GM12873 (cell line): ENCODE measurements at regions not wholly inside any gene's neighbourhood (a gene's known extent, or its start where the extent isn't known, plus 50 kb on each side); places are given as distances from the start of the nearest gene placed in this dataset.

Experiments used
- TF ChIP-seq, protein P1 (sequence below): IDR thresholded peaks from 2 replicates; pipeline ENCODE4 v1.5.1; 2012; ENCODE audit warnings: low read depth, mild to moderate bottlenecking, moderate library complexity, low read length, control low read depth; ENCODE audit not compliant: insufficient read depth; ENCODE audit errors: missing control alignments

DNA sequence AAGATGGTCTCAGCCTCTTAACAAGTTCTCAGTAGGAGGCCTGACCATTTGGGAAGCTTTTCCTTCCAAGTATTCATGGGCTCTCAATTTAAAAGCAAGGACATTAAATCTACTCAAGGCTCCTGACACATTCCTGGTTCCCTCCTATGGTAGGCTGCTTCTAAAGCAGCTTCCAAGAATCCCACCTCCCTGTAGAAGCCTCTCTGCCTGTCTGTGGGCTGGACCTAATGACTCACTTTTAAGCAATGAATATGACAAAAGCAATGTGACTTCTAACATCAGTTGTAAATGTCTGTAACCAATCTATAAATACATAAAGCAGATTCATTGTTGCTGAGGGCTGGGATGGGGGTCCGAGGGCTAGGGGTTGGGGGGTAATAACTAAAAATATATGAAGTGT is 99.5 kb upstream of the FAM9B start:
- TF ChIP-seq, protein P1, sequence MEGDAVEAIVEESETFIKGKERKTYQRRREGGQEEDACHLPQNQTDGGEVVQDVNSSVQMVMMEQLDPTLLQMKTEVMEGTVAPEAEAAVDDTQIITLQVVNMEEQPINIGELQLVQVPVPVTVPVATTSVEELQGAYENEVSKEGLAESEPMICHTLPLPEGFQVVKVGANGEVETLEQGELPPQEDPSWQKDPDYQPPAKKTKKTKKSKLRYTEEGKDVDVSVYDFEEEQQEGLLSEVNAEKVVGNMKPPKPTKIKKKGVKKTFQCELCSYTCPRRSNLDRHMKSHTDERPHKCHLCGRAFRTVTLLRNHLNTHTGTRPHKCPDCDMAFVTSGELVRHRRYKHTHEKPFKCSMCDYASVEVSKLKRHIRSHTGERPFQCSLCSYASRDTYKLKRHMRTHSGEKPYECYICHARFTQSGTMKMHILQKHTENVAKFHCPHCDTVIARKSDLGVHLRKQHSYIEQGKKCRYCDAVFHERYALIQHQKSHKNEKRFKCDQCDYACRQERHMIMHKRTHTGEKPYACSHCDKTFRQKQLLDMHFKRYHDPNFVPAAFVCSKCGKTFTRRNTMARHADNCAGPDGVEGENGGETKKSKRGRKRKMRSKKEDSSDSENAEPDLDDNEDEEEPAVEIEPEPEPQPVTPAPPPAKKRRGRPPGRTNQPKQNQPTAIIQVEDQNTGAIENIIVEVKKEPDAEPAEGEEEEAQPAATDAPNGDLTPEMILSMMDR, result no peak

DNA sequence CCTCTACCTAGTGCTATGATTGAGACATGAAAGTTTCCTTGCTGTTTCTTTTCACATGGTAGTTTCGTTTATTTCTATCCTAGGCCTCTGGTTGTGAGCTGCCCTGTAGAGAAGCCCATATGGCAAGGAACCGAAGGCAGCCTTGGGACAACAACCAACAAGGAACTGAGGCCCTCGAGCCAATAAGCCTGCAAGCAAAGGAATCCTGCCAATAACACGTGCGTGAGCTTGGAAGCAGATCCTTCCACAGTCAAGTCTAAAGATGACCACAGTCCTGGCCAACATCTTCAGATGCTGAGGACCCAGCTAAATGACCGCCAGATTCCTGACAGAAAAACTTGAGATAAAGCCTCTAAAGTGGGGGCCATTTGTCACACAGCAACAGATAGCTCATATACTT is 100.4 kb upstream of the FAM9B start:
- TF ChIP-seq, protein P1, result no peak

DNA sequence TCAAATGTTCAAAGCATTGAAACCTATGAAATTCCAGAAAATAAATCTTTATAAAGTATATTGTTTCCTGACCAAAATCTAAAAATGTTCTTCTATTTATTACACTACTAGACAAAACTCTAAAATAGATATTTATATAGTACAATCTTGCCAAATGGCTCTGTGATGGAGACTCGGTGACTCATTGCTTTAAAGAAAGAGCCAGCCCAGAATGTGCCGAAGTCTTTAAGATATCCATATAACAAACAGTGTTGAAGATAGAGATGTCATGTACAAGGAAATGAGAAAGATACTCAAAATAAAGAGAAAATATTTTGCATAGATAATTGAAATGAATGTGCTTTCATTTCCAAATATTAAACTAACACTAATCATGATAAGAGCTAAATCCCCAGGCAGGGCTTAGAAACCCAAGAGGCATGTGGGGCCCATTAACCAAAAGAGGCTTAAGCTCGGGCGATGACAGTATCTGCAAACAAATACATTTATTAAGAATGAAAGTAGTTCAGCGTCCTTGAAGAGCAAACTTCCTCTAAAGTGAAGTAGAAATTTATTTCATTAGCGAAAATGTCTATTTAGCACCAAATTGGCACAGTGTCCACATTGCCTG is 102.1 kb upstream of the FAM9B start:
- TF ChIP-seq, protein P1, result no peak

DNA sequence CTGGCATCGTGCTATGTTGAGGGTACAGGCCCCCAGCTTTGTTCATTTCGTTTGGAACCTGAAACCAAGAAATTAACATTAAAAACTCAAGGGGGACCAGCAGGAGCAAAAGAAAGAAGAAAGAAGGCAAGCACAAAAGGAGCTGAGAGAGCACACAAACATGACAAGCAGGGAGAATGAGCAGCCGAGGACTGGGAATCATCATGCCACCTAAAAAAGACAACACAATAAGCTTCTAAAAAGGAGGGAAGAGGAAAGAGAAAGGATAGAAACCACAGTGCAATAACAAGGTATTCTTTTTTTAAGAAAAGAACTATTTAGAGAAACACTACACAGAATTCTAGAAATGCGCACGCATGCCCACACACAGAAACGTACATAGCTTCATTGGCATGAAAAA is 103.2 kb upstream of the FAM9B start:
- TF ChIP-seq, protein P1, result no peak

DNA sequence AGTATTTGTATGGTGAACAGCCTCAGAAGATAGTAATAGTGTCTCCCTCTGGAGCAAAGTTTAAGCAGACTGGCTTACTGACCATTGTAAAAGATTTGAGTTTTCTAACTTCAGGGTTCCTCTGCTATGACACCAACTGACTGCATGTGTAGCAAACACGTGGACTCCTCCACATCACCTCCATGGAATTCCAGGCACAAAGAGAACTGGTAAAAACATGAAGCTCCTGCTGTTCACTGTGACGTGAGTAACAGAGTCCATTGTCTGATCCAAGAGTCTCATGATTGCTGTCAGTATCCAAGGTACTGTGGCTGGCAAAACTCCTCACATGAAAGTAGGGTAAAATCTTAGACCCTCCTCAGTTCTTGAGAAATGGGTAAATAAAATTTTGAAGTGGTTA is 107.6 kb upstream of the FAM9B start:
- TF ChIP-seq, protein P1, result no peak

DNA sequence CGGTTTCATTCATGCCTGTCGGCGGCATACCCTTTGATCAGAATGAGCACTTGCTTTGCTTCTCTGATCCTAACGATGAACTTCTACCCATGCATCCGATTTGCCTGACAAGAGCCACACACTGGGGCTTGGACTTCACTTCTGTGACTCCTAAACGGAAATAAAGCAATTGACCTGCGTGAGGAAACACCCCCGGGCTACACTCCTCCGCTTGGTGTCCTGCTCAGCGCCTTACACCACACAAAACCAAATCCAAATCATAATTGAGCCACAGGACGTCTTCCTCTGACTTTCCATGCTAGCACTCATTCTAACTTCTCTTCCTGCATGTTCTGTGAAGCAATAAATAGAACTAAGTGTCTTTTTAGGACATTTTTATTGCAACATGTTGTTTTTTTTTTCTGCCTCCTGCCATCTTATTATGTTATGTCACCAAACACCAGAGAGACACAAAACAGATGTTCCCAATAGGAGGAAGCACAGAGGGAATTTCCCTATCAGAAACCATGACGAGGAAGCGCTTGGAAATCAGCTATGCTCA is 110.8 kb upstream of the FAM9B start:
- TF ChIP-seq, protein P1, result no peak

DNA sequence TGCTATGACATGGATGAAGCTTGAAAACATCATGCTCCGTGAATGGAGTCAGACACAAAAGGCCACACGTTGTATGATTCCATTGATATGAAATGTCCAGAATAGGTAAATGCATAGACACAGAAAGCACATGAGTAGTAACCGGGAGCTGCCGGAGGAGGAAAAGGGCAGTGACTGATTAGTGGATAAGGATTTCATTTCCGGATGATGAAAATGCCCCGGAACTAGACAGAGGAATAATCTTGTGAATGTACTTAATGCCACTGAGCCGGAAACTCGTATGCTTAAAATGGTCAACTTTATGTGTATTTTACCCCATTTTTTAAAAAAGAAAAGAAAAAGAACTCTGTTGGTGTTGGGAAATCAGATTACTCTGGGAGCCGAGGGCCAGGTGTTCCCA is 112.7 kb upstream of the FAM9B start:
- TF ChIP-seq, protein P1, result no peak
